ENCODE measurements at regions not wholly inside any gene's neighbourhood (a gene's known extent, or its start where the extent isn't known, plus 50 kb on each side); places are given as distances from the start of the nearest gene placed in this dataset.

- no TSS peak for BruUV-seq (replicated peaks)
- intact Hi-C loops (cut with micrococcal nuclease; ENCODE audit: unreplicated experiment): no loop called here
- CTCF ChIA-PET: no interaction called here
- POLR2A ChIA-PET (ENCODE audit: low non-redundant PET): no interaction called here
- H3K4me1 ChIP-seq (ENCODE audit: insufficient read depth, low read length, poor library complexity, severe bottlenecking): no peaks in the 10 kb centered on the region
- H3K27ac ChIP-seq (ENCODE audit: low read depth, low read length, poor library complexity, severe bottlenecking): no peak overlapping the region
- no peak for DNase-seq (ENCODE audit: low spot score)
- no peaks in the 10 kb centered on the region for H3K36me3 ChIP-seq (ENCODE audit: insufficient read depth, low read length, poor library complexity, severe bottlenecking)
- no peaks in the 10 kb centered on the region for H3K27me3 ChIP-seq (replicated peaks; ENCODE audit: insufficient read depth, low read depth, low read length, poor library complexity)
- TF ChIP-seq EZH2 (IDR thresholded peaks at IDR 0.05; ENCODE audit: borderline replicate concordance, low read depth, low read length, poor library complexity, severe bottlenecking): no peak
- TF ChIP-seq CTCF (conservative IDR thresholded peaks at IDR 0.05; ENCODE audit: low read depth, low read length): no peak
- H3K4me3 ChIP-seq (ENCODE audit: low read depth, low read length, poor library complexity, severe bottlenecking): no peak overlapping the region
- no peaks in the 10 kb centered on the region for H3K9me3 ChIP-seq (ENCODE audit: low read depth, low read length, poor library complexity, severe bottlenecking)
These were observed 371.2 kb downstream of the CTTN start for GRCh38 chr11:70769521-70769920.

GRCh38 chr11:70771099-70771885 is 373.0 kb downstream of the CTTN start:
- Histone ChIP-seq H3K36me3 (ENCODE audit: insufficient read depth, low read length, poor library complexity, severe bottlenecking) (no peaks in the 10 kb centered on the region), H3K27ac (ENCODE audit: low read depth, low read length, poor library complexity, severe bottlenecking) (no peak overlapping the region), H3K9me3 (ENCODE audit: low read depth, low read length, poor library complexity, severe bottlenecking) (no peaks in the 10 kb centered on the region), H3K27me3 (replicated peaks; ENCODE audit: insufficient read depth, low read depth, low read length, poor library complexity) (no peaks in the 10 kb centered on the region), H3K4me1 (ENCODE audit: insufficient read depth, low read length, poor library complexity, severe bottlenecking) (no peaks in the 10 kb centered on the region), H3K4me3 (ENCODE audit: low read depth, low read length, poor library complexity, severe bottlenecking) (no peak overlapping the region)
- ChIA-PET CTCF (no interaction called here), POLR2A (ENCODE audit: low non-redundant PET) (no interaction called here)
- no TSS peak for BruUV-seq (replicated peaks)
- TF ChIP-seq CTCF (conservative IDR thresholded peaks at IDR 0.05; ENCODE audit: low read depth, low read length): no peak
- no peak for TF ChIP-seq EZH2 (IDR thresholded peaks at IDR 0.05; ENCODE audit: borderline replicate concordance, low read depth, low read length, poor library complexity, severe bottlenecking)
- intact Hi-C loops (cut with micrococcal nuclease; ENCODE audit: unreplicated experiment): no loop called here
- DNase-seq (ENCODE audit: low spot score): no peak

- intact Hi-C loops (cut with micrococcal nuclease; ENCODE audit: unreplicated experiment): no loop called here
- POLR2A ChIA-PET (ENCODE audit: low non-redundant PET): no interaction called here
- Histone ChIP-seq H3K27me3 (replicated peaks; ENCODE audit: insufficient read depth, low read depth, low read length, poor library complexity) (no peaks in the 10 kb centered on the region), H3K4me3 (ENCODE audit: low read depth, low read length, poor library complexity, severe bottlenecking) (no peak overlapping the region), H3K27ac (ENCODE audit: low read depth, low read length, poor library complexity, severe bottlenecking) (no peak overlapping the region), H3K36me3 (ENCODE audit: insufficient read depth, low read length, poor library complexity, severe bottlenecking) (no peaks in the 10 kb centered on the region), H3K9me3 (ENCODE audit: low read depth, low read length, poor library complexity, severe bottlenecking) (no peaks in the 10 kb centered on the region), H3K4me1 (ENCODE audit: insufficient read depth, low read length, poor library complexity, severe bottlenecking) (no peaks in the 10 kb centered on the region)
- no peak for DNase-seq (ENCODE audit: low spot score)
- CTCF ChIA-PET: no interaction called here
- no peak for TF ChIP-seq CTCF (conservative IDR thresholded peaks at IDR 0.05; ENCODE audit: low read depth, low read length)
- TF ChIP-seq EZH2 (IDR thresholded peaks at IDR 0.05; ENCODE audit: borderline replicate concordance, low read depth, low read length, poor library complexity, severe bottlenecking): no peak
- no TSS peak for BruUV-seq (replicated peaks)
These were observed 374.6 kb downstream of the CTTN start for GRCh38 chr11:70772950-70773349.

Measured in A673 (cell line).